ENCODE measurements at regions not wholly inside any gene's neighbourhood (a gene's known extent, or its start where the extent isn't known, plus 50 kb on each side); places are given as distances from the start of the nearest gene placed in this dataset.

- TF ChIP-seq CTCF (IDR thresholded peaks at IDR 0.05; ENCODE audit: insufficient read depth, low read depth, low read length) (no peak), EZH2 (IDR thresholded peaks at IDR 0.05; ENCODE audit: insufficient read depth, low read length) (no peak)
Observed at GRCh38 chr2:122164964-122165363, 409.5 kb downstream of the TSN start.
